ENCODE measurements at regions not wholly inside any gene's neighbourhood (a gene's known extent, or its start where the extent isn't known, plus 50 kb on each side); places are given as distances from the start of the nearest gene placed in this dataset.

DNA sequence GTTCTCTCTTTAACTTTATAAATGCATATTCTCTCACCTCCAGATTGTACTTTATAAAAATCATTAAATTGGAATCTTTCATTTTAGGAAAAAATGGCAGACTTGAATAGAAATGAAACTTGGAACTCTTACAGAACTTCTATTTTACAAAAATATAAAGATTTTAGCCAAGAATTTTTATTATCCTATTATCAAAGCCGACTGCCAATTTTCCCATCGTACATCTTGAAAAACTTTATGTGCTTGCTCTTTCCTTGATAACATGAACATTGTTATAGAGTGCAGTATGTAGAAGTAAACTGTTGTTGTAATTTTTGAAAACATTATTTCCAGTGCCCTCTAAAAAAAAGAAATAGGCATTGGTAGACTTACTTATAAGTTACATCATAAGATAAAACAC, 475.7 kb upstream of the REG3G start:
- no peak for ATAC-seq (ENCODE audit: insufficient read depth, low FRiP score)

GRCh38 chr2:78553866-78554647, 471.4 kb upstream of the REG3G start:
- Histone ChIP-seq H3K36me3 (ENCODE audit: control insufficient read depth in 4 of 4, insufficient read depth in 4 of 4, low read length in 4 of 4) (no peaks in the 10 kb centered on the region), H3K27me3 (ENCODE audit: control insufficient read depth in 3 of 3, insufficient read depth in 3 of 3, low read length in 2 of 3) (no peaks in the 10 kb centered on the region), H3K9me3 (ENCODE audit: control insufficient read depth in 4 of 4, insufficient read depth in 3 of 4, low read length in 3 of 4) (no peaks in the 10 kb centered on the region), H3K9ac (ENCODE audit: insufficient read depth in 1 of 2, low read length in 2 of 2) (no peak overlapping the region), H3K27ac (ENCODE audit: low read depth in 1 of 2, low read length in 1 of 2) (no peak overlapping the region), H3K4me3 (no peak overlapping the region), H3K4me1 (ENCODE audit: control insufficient read depth in 5 of 5, insufficient read depth in 5 of 5, low read length in 5 of 5) (no peaks in the 10 kb centered on the region)
- DNase-seq (no peak), ATAC-seq (ENCODE audit: insufficient read depth, low FRiP score) (no peak)
- 58 to 63% methylated on average over 3 of the region's 3 CpGs for WGBS, 2 donors
- no peak for TF ChIP-seq CTCF (IDR thresholded peaks at IDR 0.05; ENCODE audit: control extremely low read depth, extremely low read depth)

More for the DNA sequence above, 475.7 kb upstream of the REG3G start:
- peak in 1 of 3 donors; percentile 1 for DNase-seq
- Histone ChIP-seq H3K4me1 (ENCODE audit: control insufficient read depth in 5 of 5, insufficient read depth in 5 of 5, low read length in 5 of 5) (no peaks in the 10 kb centered on the region), H3K9me3 (ENCODE audit: control insufficient read depth in 4 of 4, insufficient read depth in 3 of 4, low read length in 3 of 4) (no peaks in the 10 kb centered on the region), H3K27me3 (ENCODE audit: control insufficient read depth in 3 of 3, insufficient read depth in 3 of 3, low read length in 2 of 3) (no peaks in the 10 kb centered on the region), H3K36me3 (ENCODE audit: control insufficient read depth in 4 of 4, insufficient read depth in 4 of 4, low read length in 4 of 4) (no peaks in the 10 kb centered on the region), H3K27ac (ENCODE audit: low read depth in 1 of 2, low read length in 1 of 2) (no peak overlapping the region), H3K4me3 (no peak overlapping the region), H3K9ac (ENCODE audit: insufficient read depth in 1 of 2, low read length in 2 of 2) (no peak overlapping the region)
- WGBS, 2 donors = 80 to 88% methylated on average over 2 of the region's 2 CpGs
- no peak for TF ChIP-seq CTCF (IDR thresholded peaks at IDR 0.05; ENCODE audit: control extremely low read depth, extremely low read depth)

GRCh38 chr2:78561876-78562275, 463.6 kb upstream of the REG3G start:
- Histone ChIP-seq H3K4me3 (no peak overlapping the region), H3K4me1 (ENCODE audit: control insufficient read depth in 5 of 5, insufficient read depth in 5 of 5, low read length in 5 of 5) (no peaks in the 10 kb centered on the region), H3K9ac (ENCODE audit: insufficient read depth in 1 of 2, low read length in 2 of 2) (no peak overlapping the region), H3K27me3 (ENCODE audit: control insufficient read depth in 3 of 3, insufficient read depth in 3 of 3, low read length in 2 of 3) (no peaks in the 10 kb centered on the region), H3K36me3 (ENCODE audit: control insufficient read depth in 4 of 4, insufficient read depth in 4 of 4, low read length in 4 of 4) (no peaks in the 10 kb centered on the region), H3K9me3 (ENCODE audit: control insufficient read depth in 4 of 4, insufficient read depth in 3 of 4, low read length in 3 of 4) (no peaks in the 10 kb centered on the region), H3K27ac (ENCODE audit: low read depth in 1 of 2, low read length in 1 of 2) (no peak overlapping the region)
- no peak for ATAC-seq (ENCODE audit: insufficient read depth, low FRiP score)
- DNase-seq = no peak
- no peak for TF ChIP-seq CTCF (IDR thresholded peaks at IDR 0.05; ENCODE audit: control extremely low read depth, extremely low read depth)

DNA sequence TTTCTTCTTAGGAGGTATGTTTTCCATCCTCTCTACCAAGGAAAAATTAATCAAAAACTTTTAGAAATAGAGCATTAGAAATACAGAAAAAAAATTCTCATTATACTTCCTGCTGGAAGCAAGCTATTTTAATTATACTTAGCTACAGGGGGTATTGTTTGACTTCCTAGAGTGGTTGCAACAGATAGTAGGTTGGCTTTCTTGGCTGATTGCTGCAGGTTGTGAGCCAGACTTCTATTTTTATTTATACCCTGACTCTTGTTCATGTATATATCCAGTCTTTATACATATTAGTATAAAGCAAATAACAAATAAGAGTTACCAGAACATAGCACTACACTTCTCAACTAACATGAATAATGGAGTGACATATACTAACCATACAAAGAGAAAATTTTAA, 460.8 kb upstream of the REG3G start:
- Histone ChIP-seq H3K36me3 (ENCODE audit: control insufficient read depth in 4 of 4, insufficient read depth in 4 of 4, low read length in 4 of 4) (no peaks in the 10 kb centered on the region), H3K9me3 (ENCODE audit: control insufficient read depth in 4 of 4, insufficient read depth in 3 of 4, low read length in 3 of 4) (no peaks in the 10 kb centered on the region), H3K9ac (ENCODE audit: insufficient read depth in 1 of 2, low read length in 2 of 2) (no peak overlapping the region), H3K4me1 (ENCODE audit: control insufficient read depth in 5 of 5, insufficient read depth in 5 of 5, low read length in 5 of 5) (no peaks in the 10 kb centered on the region), H3K4me3 (no peak overlapping the region), H3K27me3 (ENCODE audit: control insufficient read depth in 3 of 3, insufficient read depth in 3 of 3, low read length in 2 of 3) (no peaks in the 10 kb centered on the region), H3K27ac (ENCODE audit: low read depth in 1 of 2, low read length in 1 of 2) (no peak overlapping the region)
- ATAC-seq (ENCODE audit: insufficient read depth, low FRiP score) = no peak
- DNase-seq = no peak
- TF ChIP-seq CTCF (IDR thresholded peaks at IDR 0.05; ENCODE audit: control extremely low read depth, extremely low read depth) = no peak

Measured in lung (tissue), 11 donors.